ENCODE measurements at regions not wholly inside any gene's neighbourhood (a gene's known extent, or its start where the extent isn't known, plus 50 kb on each side); places are given as distances from the start of the nearest gene placed in this dataset.

DNA sequence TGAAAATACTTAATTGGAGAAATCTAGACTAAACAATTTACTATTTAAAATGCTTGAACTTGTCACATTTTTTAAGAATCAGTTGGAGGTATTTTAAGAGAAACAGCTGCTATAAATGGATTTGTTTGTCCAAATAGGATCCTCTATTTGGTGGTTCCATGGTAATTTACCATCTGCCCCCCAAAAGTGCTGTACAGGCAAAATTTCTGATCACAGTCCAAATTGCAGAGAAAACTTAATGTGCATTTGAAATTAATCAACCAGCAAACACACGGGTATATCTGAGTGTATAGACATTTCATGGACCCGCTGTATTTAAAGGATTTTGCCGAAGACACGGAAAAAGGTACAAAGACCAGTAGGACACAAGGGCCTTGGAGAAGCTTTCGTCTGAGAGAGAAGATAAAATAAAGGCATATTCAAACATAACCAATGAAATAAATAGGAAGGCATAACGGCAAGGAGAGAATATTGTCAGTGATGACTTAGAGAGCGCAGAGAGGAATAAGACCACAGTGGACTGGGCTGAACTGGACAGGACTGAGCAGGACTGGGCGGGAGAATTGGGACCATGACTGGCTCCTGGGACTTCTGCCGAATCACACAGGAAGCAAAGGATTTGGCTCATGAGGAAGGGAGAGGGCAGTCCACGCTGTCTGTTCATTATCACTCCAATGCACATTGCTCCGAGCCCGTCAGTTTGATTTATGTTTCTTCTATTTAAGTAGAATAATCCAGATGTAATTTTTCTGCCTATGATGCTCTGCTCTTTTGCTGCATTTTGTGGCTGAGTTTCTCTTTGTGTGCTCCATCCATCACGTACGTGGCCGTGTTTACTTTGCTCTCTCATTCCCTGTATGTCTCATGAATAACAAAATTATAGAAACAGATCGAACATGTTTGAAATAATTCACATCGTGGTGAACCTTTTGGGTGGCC, 112.8 kb downstream of the PRLHR start:
- H3K9me3 ChIP-seq (ENCODE audit: control insufficient read depth in 2 of 2, insufficient read depth in 1 of 2, low read depth in 1 of 2, low read length in 1 of 2) = no peaks in the 10 kb centered on the region
- no peaks in the 10 kb centered on the region for H3K4me1 ChIP-seq (ENCODE audit: control insufficient read depth in 3 of 3, insufficient read depth in 2 of 3, low read depth in 1 of 3, low read length in 2 of 3)
- no peak overlapping the region for H3K27ac ChIP-seq (ENCODE audit: low read depth in 1 of 3, low read length in 2 of 3)
- FAIRE-seq = no peak
- H3K27me3 ChIP-seq (ENCODE audit: control insufficient read depth in 3 of 3, insufficient read depth in 3 of 3, low read length in 3 of 3) = peaks cover 0 to 3% (median 2%) of the 10 kb centered on the region in 3 donors
- no peak overlapping the region for H3K4me3 ChIP-seq (ENCODE audit: low read depth in 1 of 3, low read length in 3 of 3)
- whole genome bisulfite sequencing, 3 donors = 67 to 79% (median 77%) methylated on average over 17 of the region's 17 CpGs
- no peak for DNase-seq
- no peaks in the 10 kb centered on the region for H3K36me3 ChIP-seq (ENCODE audit: control insufficient read depth in 3 of 3, insufficient read depth in 2 of 3, low read depth in 1 of 3, low read length in 3 of 3)

DNA sequence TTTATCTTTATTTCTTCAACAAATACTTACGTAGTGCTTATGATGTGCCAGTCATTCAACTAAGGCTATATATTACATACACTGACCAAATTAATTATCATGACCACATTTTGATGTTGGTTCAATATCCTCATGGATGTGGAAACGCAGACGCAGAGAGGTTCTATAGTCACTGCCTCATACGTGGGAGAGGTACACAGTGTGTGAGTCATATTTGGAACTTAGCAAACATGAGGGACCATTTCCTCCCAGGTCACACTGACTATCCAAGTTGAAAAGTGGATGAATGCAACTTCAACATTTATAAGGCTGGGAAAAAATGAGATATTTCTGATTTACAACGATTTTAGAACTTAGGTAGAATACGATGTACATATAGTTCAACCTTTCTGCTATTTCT, 113.6 kb downstream of the PRLHR start:
- 80 to 89% (median 82%) methylated on average over 6 of the region's 6 CpGs for WGBS, 3 donors

DNA sequence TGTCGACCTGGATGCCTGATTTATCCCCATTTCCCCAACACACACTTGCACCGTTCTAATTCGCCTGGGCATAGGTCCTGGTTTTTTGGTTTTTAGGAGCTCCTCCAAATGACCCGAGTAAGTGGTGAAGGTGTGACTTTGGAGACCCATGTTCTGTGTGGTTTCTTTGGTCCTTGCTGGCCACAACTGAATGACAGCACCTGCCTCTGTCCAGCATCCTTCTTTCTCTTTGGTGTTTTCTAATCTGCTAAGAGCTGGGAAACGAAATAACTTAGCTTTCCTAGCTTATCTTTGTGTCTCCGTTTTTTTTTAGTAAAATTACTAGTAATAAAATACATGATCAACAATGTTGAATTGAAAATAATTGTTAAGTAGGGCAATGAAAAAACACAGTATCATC, 120.2 kb downstream of the PRLHR start:
- 62 to 74% (median 69%) methylated on average over 6 of the region's 6 CpGs for WGBS, 3 donors
- H3K27me3 ChIP-seq (ENCODE audit: control insufficient read depth in 3 of 3, insufficient read depth in 3 of 3, low read length in 3 of 3) = peaks cover 0 to 19% (median 14%) of the 10 kb centered on the region in 3 donors
- H3K9me3 ChIP-seq (ENCODE audit: control insufficient read depth in 2 of 2, insufficient read depth in 1 of 2, low read depth in 1 of 2, low read length in 1 of 2) = no peaks in the 10 kb centered on the region
- no peak overlapping the region for H3K4me3 ChIP-seq (ENCODE audit: low read depth in 1 of 3, low read length in 3 of 3)
- no peaks in the 10 kb centered on the region for H3K36me3 ChIP-seq (ENCODE audit: control insufficient read depth in 3 of 3, insufficient read depth in 2 of 3, low read depth in 1 of 3, low read length in 3 of 3)
- no peak overlapping the region for H3K27ac ChIP-seq (ENCODE audit: low read depth in 1 of 3, low read length in 2 of 3)
- no peaks in the 10 kb centered on the region for H3K4me1 ChIP-seq (ENCODE audit: control insufficient read depth in 3 of 3, insufficient read depth in 2 of 3, low read depth in 1 of 3, low read length in 2 of 3)
- FAIRE-seq (no peak), DNase-seq (no peak)

More for the DNA sequence above, 113.6 kb downstream of the PRLHR start:
- H3K4me3 ChIP-seq (ENCODE audit: low read depth in 1 of 3, low read length in 3 of 3) = no peak overlapping the region
- DNase-seq = no peak
- H3K36me3 ChIP-seq (ENCODE audit: control insufficient read depth in 3 of 3, insufficient read depth in 2 of 3, low read depth in 1 of 3, low read length in 3 of 3) = no peaks in the 10 kb centered on the region
- no peaks in the 10 kb centered on the region for H3K9me3 ChIP-seq (ENCODE audit: control insufficient read depth in 2 of 2, insufficient read depth in 1 of 2, low read depth in 1 of 2, low read length in 1 of 2)
- no peak overlapping the region for H3K27ac ChIP-seq (ENCODE audit: low read depth in 1 of 3, low read length in 2 of 3)
- no peaks in the 10 kb centered on the region for H3K4me1 ChIP-seq (ENCODE audit: control insufficient read depth in 3 of 3, insufficient read depth in 2 of 3, low read depth in 1 of 3, low read length in 2 of 3)
- peaks cover 0 to 3% (median 2%) of the 10 kb centered on the region in 3 donors for H3K27me3 ChIP-seq (ENCODE audit: control insufficient read depth in 3 of 3, insufficient read depth in 3 of 3, low read length in 3 of 3)
- FAIRE-seq = no peak

DNA sequence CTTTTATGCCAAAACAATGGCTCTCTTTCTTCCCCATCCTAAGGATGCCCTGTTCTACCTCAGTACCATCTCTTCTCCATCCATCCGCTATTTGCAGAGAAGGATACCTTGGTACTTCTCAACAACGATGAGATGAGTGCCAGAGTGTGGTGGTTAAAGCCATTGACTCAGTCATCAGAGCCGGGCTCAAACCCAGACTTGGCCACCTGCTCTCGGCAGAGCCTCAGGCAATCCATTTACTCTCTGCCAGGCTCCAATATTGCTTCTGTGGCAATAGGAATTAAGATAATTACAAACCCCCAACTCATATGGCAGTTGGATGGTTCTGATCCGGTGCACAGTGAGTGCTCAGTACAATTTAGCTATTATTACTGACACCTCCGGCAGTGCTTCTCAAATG, 121.3 kb downstream of the PRLHR start:
- no peak for DNase-seq
- Histone ChIP-seq H3K27ac (ENCODE audit: low read depth in 1 of 3, low read length in 2 of 3) (no peak overlapping the region), H3K9me3 (ENCODE audit: control insufficient read depth in 2 of 2, insufficient read depth in 1 of 2, low read depth in 1 of 2, low read length in 1 of 2) (no peaks in the 10 kb centered on the region), H3K36me3 (ENCODE audit: control insufficient read depth in 3 of 3, insufficient read depth in 2 of 3, low read depth in 1 of 3, low read length in 3 of 3) (no peaks in the 10 kb centered on the region), H3K4me1 (ENCODE audit: control insufficient read depth in 3 of 3, insufficient read depth in 2 of 3, low read depth in 1 of 3, low read length in 2 of 3) (no peaks in the 10 kb centered on the region), H3K4me3 (ENCODE audit: low read depth in 1 of 3, low read length in 3 of 3) (no peak overlapping the region), H3K27me3 (ENCODE audit: control insufficient read depth in 3 of 3, insufficient read depth in 3 of 3, low read length in 3 of 3) (peaks cover 0 to 21% (median 14%) of the 10 kb centered on the region in 3 donors)
- no peak for FAIRE-seq
- WGBS, 3 donors = 87 to 96% (median 90%) methylated on average over 6 of the region's 6 CpGs

DNA sequence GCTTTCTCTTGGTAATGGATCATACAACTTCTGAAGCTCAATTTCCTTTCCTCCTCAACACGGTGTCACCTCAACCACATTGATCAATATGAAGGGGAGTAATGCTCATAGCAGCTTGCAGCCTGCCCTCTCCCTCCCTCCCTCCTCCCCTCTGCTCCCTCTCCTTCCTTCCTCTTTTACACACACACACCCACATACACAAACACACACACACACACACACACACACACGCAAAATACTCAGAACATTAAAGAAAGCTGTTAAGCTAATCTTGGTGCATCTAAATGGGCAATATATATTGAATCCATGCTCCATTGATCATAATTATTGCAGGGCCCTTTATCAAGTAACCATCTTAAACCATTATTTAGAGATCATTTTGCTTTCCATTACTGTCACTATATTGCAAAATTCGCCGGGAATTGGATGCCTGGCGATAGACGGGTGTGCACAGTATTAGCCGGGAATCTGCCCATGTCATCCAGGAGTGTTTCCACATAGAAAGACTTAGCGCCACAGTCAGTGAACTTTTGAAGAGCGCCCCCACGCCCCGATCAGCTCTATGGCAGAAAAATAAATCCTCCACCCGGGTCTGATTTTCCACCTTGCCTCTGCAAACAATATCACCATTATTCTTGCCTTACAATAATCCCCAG, 122.0 kb downstream of the PRLHR start:
- 36 to 50% (median 37%) methylated on average over 12 of the region's 12 CpGs for WGBS, 3 donors
- FAIRE-seq (no peak), DNase-seq (no peak)

DNA sequence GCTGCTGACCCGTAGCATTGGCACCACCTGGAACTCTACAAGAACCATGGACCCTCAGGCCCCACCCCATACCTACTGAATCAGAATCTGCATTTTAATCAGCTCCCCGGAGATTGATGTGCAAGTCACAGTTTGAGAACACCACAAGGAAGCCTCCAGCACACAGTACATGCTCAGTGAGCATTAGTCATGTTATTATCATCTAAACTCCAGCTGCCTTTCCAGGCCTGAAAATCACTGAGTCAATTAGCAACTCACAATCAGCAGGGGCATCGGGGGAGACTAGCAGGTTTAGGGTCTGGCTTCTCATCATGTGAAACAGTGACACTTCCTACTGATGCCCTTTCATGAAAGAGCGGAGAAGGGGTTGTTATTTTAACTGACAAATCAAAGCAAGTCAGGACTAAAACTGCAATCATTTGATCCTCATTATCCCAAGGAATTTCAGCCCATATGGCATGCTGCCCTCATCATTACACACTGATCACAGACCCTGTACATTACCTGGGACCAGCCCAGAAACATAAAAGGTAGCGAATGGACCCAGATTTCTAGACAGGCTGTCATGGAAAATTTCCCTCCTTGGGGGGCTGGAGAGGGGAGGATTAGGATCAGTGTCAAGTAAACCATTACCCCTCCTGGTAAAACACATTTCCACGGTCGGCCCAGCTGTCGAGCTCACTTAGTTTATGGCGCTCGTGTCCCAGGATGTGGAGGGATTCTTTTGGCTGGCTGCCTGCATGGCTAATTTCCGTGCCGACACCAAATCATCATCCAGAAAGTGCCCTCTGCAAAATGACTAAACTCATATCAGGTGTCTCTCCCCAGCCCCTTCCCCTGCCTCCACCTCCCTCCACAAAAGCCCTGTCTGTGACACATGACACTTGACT, 122.8 kb downstream of the PRLHR start:
- 68 to 77% (median 74%) methylated on average over 12 of the region's 12 CpGs for WGBS, 3 donors
- Histone ChIP-seq H3K36me3 (ENCODE audit: control insufficient read depth in 3 of 3, insufficient read depth in 2 of 3, low read depth in 1 of 3, low read length in 3 of 3) (no peaks in the 10 kb centered on the region), H3K4me1 (ENCODE audit: control insufficient read depth in 3 of 3, insufficient read depth in 2 of 3, low read depth in 1 of 3, low read length in 2 of 3) (no peaks in the 10 kb centered on the region), H3K27ac (ENCODE audit: low read depth in 1 of 3, low read length in 2 of 3) (no peak overlapping the region), H3K4me3 (ENCODE audit: low read depth in 1 of 3, low read length in 3 of 3) (no peak overlapping the region), H3K9me3 (ENCODE audit: control insufficient read depth in 2 of 2, insufficient read depth in 1 of 2, low read depth in 1 of 2, low read length in 1 of 2) (no peaks in the 10 kb centered on the region), H3K27me3 (ENCODE audit: control insufficient read depth in 3 of 3, insufficient read depth in 3 of 3, low read length in 3 of 3) (peaks cover 0 to 28% (median 14%) of the 10 kb centered on the region in 3 donors)
- FAIRE-seq (no peak), DNase-seq (no peak)

More for the DNA sequence above, 122.0 kb downstream of the PRLHR start:
- Histone ChIP-seq H3K36me3 (ENCODE audit: control insufficient read depth in 3 of 3, insufficient read depth in 2 of 3, low read depth in 1 of 3, low read length in 3 of 3) (no peaks in the 10 kb centered on the region), H3K27ac (ENCODE audit: low read depth in 1 of 3, low read length in 2 of 3) (no peak overlapping the region), H3K27me3 (ENCODE audit: control insufficient read depth in 3 of 3, insufficient read depth in 3 of 3, low read length in 3 of 3) (peaks cover 0 to 22% (median 14%) of the 10 kb centered on the region in 3 donors), H3K9me3 (ENCODE audit: control insufficient read depth in 2 of 2, insufficient read depth in 1 of 2, low read depth in 1 of 2, low read length in 1 of 2) (no peaks in the 10 kb centered on the region), H3K4me3 (ENCODE audit: low read depth in 1 of 3, low read length in 3 of 3) (no peak overlapping the region), H3K4me1 (ENCODE audit: control insufficient read depth in 3 of 3, insufficient read depth in 2 of 3, low read depth in 1 of 3, low read length in 2 of 3) (no peaks in the 10 kb centered on the region)

DNA sequence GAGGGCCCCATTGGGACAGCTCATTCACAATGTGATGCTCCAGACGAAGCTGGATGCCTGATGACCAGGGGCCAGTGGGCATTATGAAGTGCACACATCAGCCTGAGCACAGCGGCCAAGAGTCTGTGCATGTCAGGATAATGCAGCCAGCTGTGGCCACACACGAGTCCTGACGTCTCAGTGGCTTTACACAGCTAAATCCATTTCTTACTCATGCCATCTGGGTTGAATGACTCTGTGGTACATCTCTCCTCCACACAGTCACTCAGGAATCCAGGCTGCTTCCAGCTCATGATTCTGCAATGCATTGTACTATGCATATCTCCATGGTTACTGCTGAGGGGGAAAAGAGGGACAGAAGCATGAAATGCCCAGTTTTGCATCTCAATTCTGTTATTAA, 123.6 kb downstream of the PRLHR start:
- no peak for DNase-seq
- no peaks in the 10 kb centered on the region for H3K9me3 ChIP-seq (ENCODE audit: control insufficient read depth in 2 of 2, insufficient read depth in 1 of 2, low read depth in 1 of 2, low read length in 1 of 2)
- H3K27ac ChIP-seq (ENCODE audit: low read depth in 1 of 3, low read length in 2 of 3) = no peak overlapping the region
- 81 to 84% (median 81%) methylated on average over 4 of the region's 4 CpGs for WGBS, 3 donors
- no peaks in the 10 kb centered on the region for H3K36me3 ChIP-seq (ENCODE audit: control insufficient read depth in 3 of 3, insufficient read depth in 2 of 3, low read depth in 1 of 3, low read length in 3 of 3)
- no peaks in the 10 kb centered on the region for H3K4me1 ChIP-seq (ENCODE audit: control insufficient read depth in 3 of 3, insufficient read depth in 2 of 3, low read depth in 1 of 3, low read length in 2 of 3)
- H3K27me3 ChIP-seq (ENCODE audit: control insufficient read depth in 3 of 3, insufficient read depth in 3 of 3, low read length in 3 of 3) = peaks cover 0 to 31% (median 14%) of the 10 kb centered on the region in 3 donors
- FAIRE-seq = no peak
- no peak overlapping the region for H3K4me3 ChIP-seq (ENCODE audit: low read depth in 1 of 3, low read length in 3 of 3)

DNA sequence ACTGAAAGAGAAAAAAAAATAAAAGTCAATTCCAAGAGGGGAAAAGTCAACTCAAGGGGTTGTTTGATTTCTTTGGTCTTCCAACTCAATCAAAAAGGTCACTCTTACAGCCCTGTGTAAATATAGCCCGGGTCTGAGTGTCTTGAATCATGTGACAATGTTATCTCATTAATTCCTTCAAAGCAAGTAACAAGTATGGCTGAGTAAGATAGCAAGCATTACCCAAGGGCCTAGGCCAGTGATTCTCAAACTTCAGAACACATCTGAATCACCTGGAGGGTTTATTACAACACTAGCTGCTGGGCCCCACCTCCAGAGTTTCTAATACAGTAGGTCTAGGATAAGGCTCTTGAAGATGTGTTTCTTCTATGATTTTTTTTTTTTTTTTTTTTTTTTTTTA, 125.0 kb downstream of the PRLHR start:
- FAIRE-seq = no peak
- Histone ChIP-seq H3K36me3 (ENCODE audit: control insufficient read depth in 3 of 3, insufficient read depth in 2 of 3, low read depth in 1 of 3, low read length in 3 of 3) (no peaks in the 10 kb centered on the region), H3K9me3 (ENCODE audit: control insufficient read depth in 2 of 2, insufficient read depth in 1 of 2, low read depth in 1 of 2, low read length in 1 of 2) (no peaks in the 10 kb centered on the region), H3K27me3 (ENCODE audit: control insufficient read depth in 3 of 3, insufficient read depth in 3 of 3, low read length in 3 of 3) (peaks cover 0 to 41% (median 14%) of the 10 kb centered on the region in 3 donors), H3K4me1 (ENCODE audit: control insufficient read depth in 3 of 3, insufficient read depth in 2 of 3, low read depth in 1 of 3, low read length in 2 of 3) (no peaks in the 10 kb centered on the region), H3K27ac (ENCODE audit: low read depth in 1 of 3, low read length in 2 of 3) (no peak overlapping the region), H3K4me3 (ENCODE audit: low read depth in 1 of 3, low read length in 3 of 3) (no peak overlapping the region)
- DNase-seq = no peak
- 8 to 26% (median 18%) methylated on average over 1 of the region's 1 CpG for WGBS, 3 donors
